ENCODE measurements at regions not wholly inside any gene's neighbourhood (a gene's known extent, or its start where the extent isn't known, plus 50 kb on each side); places are given as distances from the start of the nearest gene placed in this dataset.

DNA sequence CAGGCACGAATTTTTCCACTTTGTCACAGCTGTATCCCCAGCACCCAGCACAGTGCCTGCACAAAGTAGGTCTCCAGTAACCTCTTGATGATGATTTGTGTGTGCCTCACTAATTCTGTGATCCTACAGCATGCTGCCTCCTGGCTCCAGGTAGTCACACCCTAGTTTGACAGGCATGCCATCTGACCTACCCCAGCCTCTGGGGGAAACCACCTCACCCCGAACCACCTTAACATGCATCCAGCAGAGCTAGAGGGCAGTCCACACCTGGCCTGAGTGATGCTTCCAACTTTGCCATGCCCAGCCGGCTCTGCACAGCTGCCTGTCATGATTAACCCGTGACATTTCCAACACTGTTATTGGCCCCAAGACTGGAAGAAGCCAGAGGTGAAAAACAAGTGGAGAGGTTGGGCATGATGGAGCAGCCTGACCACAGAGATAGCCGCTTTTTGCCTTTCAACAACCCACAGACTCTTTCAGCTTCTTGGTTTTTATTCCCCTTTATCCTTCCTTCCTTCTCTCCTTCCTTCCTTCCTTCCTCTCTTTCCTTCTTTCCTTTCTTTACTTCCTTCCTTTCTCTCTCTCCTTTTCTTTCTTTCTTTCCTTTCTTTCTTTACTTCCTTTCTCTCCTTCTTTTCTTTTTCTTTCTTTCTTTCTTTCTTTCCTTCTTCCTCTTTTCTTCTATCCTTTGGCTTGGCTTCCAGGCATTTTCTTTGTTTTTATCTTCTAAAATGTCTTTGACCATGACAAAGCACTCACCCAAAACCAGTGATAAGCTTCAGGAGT is 294.4 kb upstream of the SIX2 start:
- Histone ChIP-seq H3K4me3 (no peak overlapping the region), H3K27ac (no peak overlapping the region)

DNA sequence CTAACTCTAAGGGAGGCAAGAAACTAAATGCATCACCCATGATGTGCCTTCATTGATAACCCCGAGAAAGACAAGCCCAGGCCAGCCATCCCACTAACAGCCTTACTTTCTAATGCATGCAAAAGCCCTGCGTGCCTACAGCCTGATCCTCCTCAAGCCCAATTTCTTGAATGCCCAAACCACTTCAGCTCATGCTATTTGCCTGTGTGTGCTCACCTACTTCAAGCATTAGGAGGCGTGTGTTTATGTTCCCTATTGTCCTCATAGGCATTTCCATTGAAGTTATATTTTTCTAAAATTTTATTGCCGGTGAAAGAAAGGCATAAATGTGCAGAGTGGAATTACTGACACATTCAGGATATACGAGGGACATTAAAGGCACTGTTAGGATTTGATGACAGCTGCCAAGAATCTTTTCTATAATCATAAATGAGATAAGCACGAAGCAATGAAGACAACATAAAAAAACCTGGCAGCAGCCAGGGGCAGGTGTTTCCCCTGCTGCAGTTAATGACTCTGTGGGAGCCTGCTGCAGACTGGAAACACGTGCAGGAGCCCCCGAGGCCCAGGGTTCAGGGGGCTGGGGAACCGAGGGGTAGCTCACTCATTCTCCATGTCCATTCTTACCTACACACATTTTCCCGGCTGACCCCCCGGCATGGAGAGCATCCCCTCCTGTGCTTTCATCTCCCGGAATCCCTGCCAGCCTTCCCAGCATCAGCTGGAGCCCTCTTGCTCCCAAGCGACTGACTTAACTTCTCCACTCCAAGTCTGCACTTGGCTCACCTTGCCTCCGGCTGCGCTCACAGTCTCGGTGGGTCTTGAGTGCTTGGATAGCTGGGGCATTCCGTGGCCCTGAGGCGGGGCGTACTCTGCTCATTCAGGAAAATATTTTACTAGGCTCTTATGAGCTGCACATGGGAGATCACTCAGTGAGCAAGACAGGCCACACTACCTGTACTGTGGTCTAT is 292.3 kb upstream of the SIX2 start:
- H3K4me3 ChIP-seq: no peak overlapping the region
- H3K27ac ChIP-seq: no peak overlapping the region

DNA sequence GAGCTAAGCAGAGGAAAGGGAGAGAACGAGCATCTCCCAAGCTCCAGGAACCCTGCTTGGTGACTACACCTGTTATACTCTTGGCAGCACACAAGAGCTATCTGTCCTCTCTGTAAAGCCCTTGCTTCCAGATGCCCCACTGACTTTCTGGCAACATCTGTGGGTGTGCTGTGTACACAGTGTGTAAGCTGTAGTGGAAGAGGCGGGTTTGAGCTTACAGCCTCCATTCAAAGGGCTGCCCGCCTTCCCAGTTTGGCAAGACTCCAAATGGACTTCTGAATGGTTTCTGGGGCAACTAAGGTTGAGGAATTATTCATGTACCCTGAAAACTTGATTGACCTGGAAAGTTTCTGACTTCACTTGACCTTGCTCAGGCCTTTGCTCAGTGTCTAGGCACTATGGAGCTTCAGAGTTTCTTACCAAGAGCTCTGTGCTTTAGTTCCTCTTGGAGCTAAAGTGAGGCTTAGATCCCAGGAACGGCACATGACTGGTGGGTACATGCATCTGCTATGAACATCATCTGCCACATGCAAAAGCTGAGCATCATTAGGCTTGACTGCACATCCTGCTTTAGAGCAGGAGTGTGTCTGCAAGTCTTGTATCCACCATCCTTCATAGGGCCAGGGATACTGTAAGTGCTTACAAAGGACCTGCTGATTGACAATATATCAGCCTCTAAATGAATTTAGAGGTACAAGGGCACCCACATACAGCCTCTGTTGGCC is 290.9 kb upstream of the SIX2 start:
- Histone ChIP-seq H3K4me3 (no peak overlapping the region), H3K27ac (no peak overlapping the region)

DNA sequence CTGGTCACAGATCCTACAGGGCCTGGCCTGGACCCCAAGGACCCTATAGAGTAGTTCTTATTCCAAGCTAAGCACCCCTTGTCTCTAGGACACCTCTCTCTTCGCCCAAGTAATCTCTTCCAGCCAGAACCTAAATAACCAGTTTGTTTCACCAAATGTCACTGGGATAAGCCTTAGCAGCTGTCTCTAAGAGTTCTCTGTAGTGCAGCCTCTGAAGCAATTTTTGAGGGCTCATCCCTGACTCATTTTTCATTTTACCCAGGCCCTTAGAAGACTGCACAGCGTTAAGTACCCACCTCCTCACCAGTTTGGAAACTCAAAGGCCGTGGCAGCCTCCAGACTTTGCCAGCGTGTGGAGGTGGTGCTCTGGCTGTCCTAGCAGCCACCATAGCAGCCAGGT is 290.1 kb upstream of the SIX2 start:
- Histone ChIP-seq H3K4me3 (no peak overlapping the region), H3K27ac (no peak overlapping the region)

DNA sequence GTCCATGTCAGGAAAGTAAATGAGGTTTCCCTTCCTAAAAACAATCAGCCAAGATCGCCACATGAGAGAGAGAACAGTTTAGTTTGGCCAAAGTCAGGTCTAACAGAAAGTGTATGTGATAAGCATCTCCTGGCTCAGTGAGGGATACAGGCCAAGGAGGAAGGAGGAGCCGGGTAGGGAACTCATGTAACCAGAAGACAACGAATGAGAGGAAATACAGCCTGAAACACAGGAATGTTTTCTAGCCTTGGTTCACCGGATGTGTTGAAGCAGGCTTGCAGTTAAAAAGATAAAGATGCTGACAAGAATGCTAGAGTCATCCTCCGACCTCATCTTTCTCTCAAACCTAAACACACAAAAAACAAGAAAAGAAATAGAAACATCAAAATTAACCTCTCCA is 283.9 kb upstream of the SIX2 start:
- H3K27ac ChIP-seq: no peak overlapping the region

DNA sequence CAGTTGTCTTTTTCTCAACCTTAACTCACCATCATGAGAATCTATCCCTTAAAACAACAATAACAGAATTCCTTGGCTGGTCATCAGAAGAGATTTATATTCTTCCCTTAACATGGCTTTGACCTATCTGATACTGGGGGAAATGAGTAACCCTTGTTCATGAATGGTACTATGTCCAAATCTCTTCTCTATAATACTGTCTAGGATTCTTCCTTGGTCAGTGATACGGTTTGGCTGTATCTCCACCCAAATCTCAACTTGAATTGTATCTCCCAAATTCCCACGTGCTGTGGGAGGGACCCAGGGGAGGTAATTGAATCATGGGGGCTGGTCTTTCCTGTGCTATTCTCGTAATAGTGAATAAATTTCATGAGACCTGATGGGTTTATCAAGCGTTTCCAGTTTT is 282.0 kb upstream of the SIX2 start:
- H3K27ac ChIP-seq: no peak overlapping the region
- no peak overlapping the region for H3K4me3 ChIP-seq

More for the DNA sequence above, 283.9 kb upstream of the SIX2 start:
- H3K4me3 ChIP-seq: no peak overlapping the region

DNA sequence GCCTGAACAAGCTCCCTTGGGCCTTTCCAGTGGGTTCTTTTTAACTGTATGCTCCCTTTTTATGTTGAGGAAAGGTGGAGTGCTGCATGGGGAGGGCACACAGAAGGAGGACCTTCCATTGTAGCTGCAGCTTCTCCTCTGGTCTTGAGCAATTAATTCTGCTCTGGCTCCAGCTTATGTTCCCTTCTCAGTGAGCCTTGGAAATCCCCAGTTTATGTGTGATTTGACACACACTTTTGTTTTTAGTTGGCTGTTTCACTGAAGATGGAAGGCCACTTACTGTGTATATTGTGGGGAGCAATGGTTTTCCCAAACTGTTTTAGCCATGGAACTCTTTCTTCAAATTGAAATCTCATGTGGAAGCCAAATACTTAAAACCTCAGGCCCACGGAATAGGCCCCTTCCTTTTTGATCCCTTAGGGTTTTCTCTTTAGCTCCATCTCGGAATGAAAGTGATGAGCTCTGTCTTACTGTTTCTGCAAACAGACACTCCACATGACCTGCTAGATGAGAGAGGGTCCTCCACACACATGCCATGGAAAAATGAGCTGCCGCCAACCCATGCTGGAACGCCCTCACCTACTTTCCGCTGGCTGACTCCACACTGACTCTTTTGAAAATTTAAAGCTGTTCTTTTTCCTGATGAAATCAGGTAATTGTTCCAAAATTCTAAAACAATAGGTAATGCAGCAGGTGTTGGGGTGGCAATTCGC is 280.9 kb upstream of the SIX2 start:
- H3K4me3 ChIP-seq: no peak overlapping the region
- no peak overlapping the region for H3K27ac ChIP-seq

DNA sequence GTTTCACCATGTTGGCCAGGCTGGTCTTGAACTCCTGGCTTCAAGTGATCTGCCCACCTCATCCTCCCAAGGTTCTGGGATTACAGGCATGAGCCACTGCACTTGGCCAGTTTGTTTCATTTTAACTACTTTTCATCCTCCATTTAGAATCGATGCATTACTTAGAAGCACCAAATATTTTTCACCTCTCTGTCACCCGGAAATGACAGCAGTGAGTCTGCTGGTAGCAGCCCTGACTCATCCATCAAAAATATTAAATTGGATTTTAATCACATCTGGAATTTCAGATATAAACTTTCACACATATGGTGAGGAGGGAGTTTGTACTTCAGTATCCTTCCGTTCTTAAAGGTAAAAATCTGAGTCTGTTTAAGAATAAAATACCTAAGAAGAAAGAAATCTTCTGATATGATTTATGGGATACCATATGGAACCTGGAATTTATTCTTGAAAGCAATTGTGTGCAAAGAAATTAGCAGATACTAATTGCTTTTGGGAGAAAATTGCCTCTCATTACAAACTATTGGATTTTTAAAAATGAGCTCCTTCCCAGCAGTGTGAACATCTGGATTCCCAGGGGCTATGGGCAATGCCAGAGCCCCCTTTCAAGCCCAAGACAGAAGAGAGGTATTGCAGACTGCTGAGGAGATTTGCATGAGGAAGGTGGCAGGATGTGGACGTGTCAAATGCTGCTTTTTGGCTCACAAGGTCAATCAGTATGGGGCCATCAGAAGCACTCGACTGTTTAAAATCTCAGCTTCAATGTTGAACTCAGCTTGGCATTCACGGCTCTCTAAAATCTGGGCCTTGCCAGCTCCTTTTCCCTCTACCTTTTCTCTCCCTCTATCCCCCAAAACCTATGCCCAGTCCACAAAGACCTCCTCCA is 279.5 kb upstream of the SIX2 start:
- Histone ChIP-seq H3K27ac (no peak overlapping the region), H3K4me3 (no peak overlapping the region)

DNA sequence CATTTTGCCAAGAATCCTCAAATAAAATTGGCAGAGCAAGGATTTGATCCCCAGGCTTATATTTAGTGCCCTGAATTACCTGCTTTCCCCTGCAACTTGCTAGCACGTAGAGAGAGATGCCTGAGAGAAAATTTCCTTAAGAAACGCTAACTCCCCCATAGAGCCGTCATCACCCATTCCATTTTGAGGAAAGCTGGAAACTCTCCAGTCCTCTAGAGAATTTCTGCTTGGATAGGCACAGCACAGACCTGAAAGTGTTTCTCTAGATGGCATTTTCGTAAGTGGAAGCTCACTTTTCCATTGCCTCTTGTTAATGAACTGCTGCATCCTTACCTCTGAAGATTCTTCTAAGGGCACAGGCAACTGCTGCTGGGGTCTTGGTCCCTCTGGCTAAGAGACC is 277.8 kb upstream of the SIX2 start:
- H3K4me3 ChIP-seq: no peak overlapping the region
- H3K27ac ChIP-seq: no peak overlapping the region

DNA sequence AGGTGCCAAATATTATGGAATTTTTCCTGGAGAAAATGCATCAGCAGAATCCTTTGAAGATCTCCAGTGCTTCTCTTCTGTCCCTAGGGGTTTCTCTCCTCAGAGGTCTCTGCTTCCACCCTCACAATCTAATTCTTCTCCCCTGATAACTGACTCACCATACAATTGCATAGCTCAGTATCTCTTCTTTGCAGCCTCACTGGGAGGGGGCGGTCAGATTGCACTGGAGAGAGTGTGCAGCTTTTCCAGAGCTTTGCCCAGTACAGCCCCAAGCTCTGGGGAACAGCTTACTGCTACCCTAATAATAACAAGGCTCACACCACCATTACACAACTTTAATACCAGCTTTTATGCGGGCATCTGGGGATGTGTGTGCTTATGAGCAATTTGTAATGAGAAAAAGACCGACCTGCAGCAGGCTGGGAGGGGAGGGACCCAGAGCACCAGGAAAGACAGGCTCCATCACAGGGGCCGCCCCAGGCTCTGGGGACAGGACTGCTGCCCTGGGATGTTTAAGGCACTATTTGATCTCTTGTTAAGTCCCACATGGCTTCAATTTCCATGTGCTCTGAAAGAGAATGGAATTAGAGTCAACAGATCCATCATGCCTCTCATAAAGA is 276.6 kb upstream of the SIX2 start:
- no peak overlapping the region for H3K27ac ChIP-seq
- H3K4me3 ChIP-seq: no peak overlapping the region

DNA sequence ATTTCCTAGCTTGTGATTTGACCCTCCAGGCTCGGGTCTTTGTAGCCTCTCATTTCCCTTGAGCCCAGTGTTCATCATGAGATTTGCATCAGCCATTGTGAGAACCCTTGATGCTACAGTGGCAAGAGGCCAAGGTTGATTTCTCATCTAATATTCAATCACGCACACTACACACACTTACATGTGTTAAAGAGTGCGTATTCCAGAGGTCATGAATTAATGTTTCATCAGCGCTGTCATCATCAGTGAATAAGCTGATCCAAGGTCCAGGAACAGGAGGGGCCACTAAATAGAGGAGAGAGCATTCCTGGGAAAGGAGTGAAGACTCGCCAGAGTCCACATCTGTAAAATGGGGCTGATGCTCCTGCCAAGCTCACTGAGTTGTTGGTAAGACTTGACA is 276.1 kb upstream of the SIX2 start:
- Histone ChIP-seq H3K4me3 (no peak overlapping the region), H3K27ac (no peak overlapping the region)

DNA sequence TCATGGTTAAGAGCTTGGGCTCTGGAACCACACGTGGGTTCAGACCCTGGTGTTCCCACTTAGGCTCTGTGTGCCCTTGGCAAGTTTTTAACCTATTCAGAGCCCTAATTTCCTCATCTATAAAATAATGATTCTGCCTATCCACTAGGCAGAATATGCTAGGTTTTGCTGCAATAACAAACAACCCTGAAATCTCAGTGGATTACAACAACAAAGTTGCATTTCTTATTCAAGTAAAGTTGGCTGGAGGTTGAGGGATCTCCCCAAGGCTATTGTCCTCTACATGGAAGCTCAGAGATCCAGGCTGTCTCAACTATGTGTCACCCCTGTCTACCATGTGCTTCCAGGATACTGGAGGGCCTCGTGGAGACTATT is 275.4 kb upstream of the SIX2 start:
- no peak overlapping the region for H3K27ac ChIP-seq
- H3K4me3 ChIP-seq: no peak overlapping the region

DNA sequence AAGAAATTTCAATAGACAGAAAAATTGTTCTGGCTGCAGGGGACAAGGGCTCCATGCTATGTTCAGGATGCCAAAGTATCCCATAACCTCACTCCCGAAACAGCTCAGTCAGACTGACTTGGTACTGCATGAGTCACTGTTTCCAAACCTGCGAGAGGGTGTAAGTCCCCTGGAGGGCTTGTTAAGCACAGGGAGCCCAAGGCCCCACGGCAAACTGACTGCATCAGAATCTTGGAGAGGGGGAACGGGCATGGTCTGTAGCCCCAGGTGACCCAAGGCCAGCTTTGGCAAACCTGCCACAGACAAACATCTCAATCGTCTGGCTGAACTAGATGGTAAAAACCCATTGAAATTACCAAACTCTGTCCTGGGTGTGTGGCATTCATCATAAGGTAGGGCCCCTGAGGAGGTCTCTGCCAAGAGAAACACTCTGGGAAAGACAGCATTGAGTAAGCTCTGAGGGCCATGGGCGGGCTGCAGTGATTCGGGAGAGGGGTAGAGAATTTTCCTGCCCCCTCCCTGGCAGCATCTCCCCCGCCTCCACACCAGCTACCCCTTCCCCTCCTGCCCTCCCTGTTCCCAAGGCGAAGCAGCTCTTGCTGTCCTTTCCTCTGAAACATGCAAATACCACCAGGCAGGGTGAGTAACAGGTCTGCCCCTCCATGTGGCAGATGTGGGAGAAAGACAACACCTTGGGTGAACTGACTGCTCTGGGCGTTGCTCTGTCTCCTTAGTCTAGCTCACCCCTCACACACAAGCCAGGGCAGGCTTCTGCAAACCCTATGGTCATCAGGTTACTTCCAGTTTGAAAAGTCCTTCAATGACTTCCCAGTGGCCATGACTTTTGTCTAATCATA is 274.7 kb upstream of the SIX2 start:
- Histone ChIP-seq H3K4me3 (no peak overlapping the region), H3K27ac (peak overlapping the region in 1 of 21 experiments; percentile 24)

DNA sequence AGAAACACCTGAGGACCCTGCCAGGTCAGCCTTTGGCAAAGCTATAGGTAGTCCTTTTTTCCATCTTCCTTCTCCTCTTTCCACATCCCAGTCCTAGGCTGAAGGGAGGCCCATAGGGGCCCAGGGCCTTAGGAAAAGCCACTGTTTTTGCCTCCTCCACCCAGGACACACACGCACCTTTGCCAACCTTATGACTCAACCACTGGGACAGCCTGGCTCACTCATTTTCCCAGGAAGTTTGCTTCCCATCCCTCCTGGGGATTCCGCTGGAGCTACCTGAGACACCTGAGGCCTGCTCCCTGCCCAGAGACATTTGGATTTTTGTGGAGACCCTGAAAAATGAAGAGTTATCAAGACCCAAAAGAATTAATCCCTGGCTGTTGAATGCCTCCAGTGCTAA is 273.4 kb upstream of the SIX2 start:
- Histone ChIP-seq H3K4me3 (no peak overlapping the region), H3K27ac (no peak overlapping the region)

DNA sequence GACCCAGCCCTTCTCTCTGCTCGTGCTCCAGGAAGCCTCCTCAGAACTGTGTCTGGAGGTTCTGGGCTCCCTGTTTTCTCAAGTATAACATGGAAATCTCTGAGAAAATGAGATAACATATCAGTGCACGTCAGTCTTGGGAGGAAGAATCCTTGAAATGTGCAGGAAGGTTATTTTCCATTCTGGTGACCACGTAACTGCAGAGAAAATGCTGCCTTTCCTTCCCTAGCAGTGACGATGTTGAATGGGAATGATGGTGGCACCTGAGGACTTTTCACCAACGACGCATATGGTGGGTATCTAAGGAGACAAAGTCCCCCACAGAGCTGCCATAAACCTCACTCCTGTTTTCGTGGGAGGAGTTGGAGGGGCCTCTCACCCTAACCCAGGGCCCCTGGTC is 272.1 kb upstream of the SIX2 start:
- no peak overlapping the region for H3K4me3 ChIP-seq
- no peak overlapping the region for H3K27ac ChIP-seq

DNA sequence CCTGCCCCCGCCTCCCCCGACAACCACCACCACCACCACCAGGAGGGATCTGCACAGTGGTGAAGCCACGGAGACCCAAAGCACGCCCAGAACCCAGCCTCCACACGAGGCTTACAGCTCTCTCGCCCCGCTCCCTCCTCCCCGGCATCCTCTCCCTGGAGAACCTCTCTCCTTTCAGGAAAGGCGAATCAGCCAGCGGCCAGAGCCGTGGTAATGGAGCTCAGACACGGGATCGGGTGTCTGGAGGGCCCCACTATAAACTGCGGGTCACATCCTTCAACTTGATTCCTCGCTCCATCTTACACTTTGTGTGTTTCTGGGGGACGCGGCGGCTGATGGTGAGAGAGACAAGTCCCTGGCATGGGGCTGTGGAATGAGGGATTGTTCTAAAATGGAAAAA is 271.5 kb upstream of the SIX2 start:
- Histone ChIP-seq H3K27ac (no peak overlapping the region), H3K4me3 (no peak overlapping the region)

DNA sequence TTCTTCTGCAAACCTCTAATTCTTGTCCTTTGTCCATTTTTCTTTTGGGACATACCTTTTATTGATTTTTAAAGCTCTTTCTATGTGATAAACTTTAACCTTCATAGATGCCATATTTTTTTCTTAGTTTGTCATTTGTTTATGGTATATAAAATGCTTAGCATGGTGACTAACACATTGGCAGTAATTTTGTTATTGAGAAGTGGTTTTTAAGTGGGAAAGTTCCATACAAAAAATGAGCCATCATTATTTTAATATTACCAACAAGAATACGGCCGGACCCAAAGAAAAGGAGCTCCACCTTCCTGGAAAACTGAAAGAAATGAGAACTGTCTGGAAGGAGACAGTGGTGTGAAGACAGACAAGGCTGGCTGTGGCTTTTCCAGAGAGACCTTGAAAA is 270.1 kb upstream of the SIX2 start:
- Histone ChIP-seq H3K4me3 (no peak overlapping the region), H3K27ac (no peak overlapping the region)
